Right ventricle myocardium inferior (tissue), 1 donor: ENCODE measurements at regions not wholly inside any gene's neighbourhood (a gene's known extent, or its start where the extent isn't known, plus 50 kb on each side); places are given as distances from the start of the nearest gene placed in this dataset.

Experiments
- ATAC-seq: fragments of 200-7000 bp; cut with Tn5 transposase; one replicate; pipeline ENCODE4 v1.9.1; 2020; ENCODE audit warnings: mild to moderate bottlenecking, moderate library complexity
- DNase-seq: peaks from one replicate; pipeline ENCODE4 v3.0.0; 2021; ENCODE audit errors: missing footprints
- intact Hi-C: fragments of 100-400 bp; cut with DNase I; formaldehyde crosslinking; loops from one replicate; pipeline ENCODE4 v1.11.0; 2022
- donor health status: DM: no; HTN: yes; CAD: no; lungs with severe emphysema.

GRCh38 chr7:106957766-106958165, 86.7 kb upstream of the PRKAR2B start:
- ATAC-seq = peak; percentile 49
- intact Hi-C loops = no loop called here
- no peak for DNase-seq

- ATAC-seq (no peak), DNase-seq (no peak)
- intact Hi-C loops = no loop called here
Observed at GRCh38 chr7:106959753-106960152, 84.8 kb upstream of the PRKAR2B start.

- intact Hi-C loops = no loop called here
- DNase-seq (no peak), ATAC-seq (no peak)
Observed at GRCh38 chr7:106962751-106963150, 81.8 kb upstream of the PRKAR2B start.

- ATAC-seq = no peak
- intact Hi-C loops = no loop called here
- DNase-seq = no peak
Observed at GRCh38 chr7:106964466-106964865, 80.0 kb upstream of the PRKAR2B start.

GRCh38 chr7:106965108-106965507, 79.4 kb upstream of the PRKAR2B start:
- intact Hi-C loops = no loop called here
- DNase-seq (no peak), ATAC-seq (no peak)

GRCh38 chr7:106966121-106966520, 78.4 kb upstream of the PRKAR2B start:
- no peak for DNase-seq
- ATAC-seq = no peak
- intact Hi-C loops = no loop called here

- ATAC-seq (no peak), DNase-seq (no peak)
- intact Hi-C loops = no loop called here
Observed at GRCh38 chr7:106968160-106968559, 76.3 kb upstream of the PRKAR2B start.

GRCh38 chr7:106978425-106979420, 65.8 kb upstream of the PRKAR2B start:
- intact Hi-C loops = no loop called here
- peak; percentile 59 for ATAC-seq

GRCh38 chr7:106979551-106980357, 64.8 kb upstream of the PRKAR2B start:
- peak; percentile 37 for ATAC-seq
- DNase-seq = no peak
- intact Hi-C loops = no loop called here

More at GRCh38 chr7:106978425-106979420, 65.8 kb upstream of the PRKAR2B start:
- no peak for DNase-seq

GRCh38 chr7:106980358-106980685, 64.2 kb upstream of the PRKAR2B start:
- DNase-seq = no peak
- intact Hi-C loops = no loop called here
- ATAC-seq = no peak

- intact Hi-C loops = no loop called here
- ATAC-seq = no peak
- DNase-seq = no peak
Observed at GRCh38 chr7:106982415-106982814, 62.1 kb upstream of the PRKAR2B start.

- no peak for DNase-seq
- intact Hi-C loops = no loop called here
- no peak for ATAC-seq
Observed at GRCh38 chr7:106984034-106984433, 60.5 kb upstream of the PRKAR2B start.

GRCh38 chr7:106986450-106986977, 58.0 kb upstream of the PRKAR2B start:
- intact Hi-C loops = no loop called here
- no peak for ATAC-seq
- DNase-seq = no peak

GRCh38 chr7:106987777-106988176, 56.7 kb upstream of the PRKAR2B start:
- DNase-seq = no peak
- ATAC-seq = no peak
- intact Hi-C loops = no loop called here

GRCh38 chr7:106992511-106992910, 52.0 kb upstream of the PRKAR2B start:
- DNase-seq (no peak), ATAC-seq (no peak)
- intact Hi-C loops = no loop called here
